ENCODE measurements at regions not wholly inside any gene's neighbourhood (a gene's known extent, or its start where the extent isn't known, plus 50 kb on each side); places are given as distances from the start of the nearest gene placed in this dataset.

DNA sequence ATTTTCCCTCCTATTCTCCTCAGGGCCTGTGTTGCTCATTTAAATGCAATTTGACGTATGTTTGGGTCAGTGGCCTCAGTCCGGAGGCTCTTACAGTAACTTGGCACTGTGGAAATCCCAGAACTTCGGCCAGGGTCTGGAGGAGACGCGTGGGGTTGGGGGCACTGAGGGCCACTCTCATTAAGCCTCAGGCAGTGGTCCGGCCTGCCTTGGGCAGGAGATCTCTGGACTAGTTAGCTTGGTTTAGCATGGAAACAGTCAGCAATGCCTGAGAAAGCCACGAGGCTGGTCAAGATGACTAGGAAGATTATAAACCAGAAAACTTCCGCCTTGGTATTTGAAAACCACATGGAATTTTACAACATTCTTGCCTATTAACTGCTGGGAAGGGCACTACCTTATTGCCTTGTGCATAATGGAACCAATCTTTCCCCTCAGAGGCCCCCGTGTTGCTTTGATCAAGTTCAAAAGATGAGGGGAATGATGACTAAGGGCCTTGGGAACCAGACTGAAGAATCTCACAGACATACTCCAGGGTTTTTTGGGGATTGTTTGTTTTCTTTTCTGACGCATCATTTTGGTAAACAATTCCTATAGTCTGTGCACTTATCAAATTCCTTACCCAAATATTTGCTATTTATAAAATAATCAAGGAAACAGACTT lies 206.0 kb upstream of the PREP start:
- H3K27ac ChIP-seq (ENCODE audit: extremely low read length, insufficient read depth, low read length), result no peak overlapping the region
- no peaks in the 10 kb centered on the region for H3K79me2 ChIP-seq (ENCODE audit: insufficient read depth, low read length)
- in situ Hi-C loops (cut with HindIII; ENCODE audit: extremely low pct_ligation_motif_present, low pct_unique_long_range_greater_than_20kb), result no loop called here
- no peaks in the 10 kb centered on the region for H3K36me3 ChIP-seq (replicated peaks in 1 of 2; ENCODE audit: control insufficient read depth in 1 of 2, insufficient read depth in 2 of 2, low read length in 2 of 2)
- FAIRE-seq (no peak), ATAC-seq (no peak), DNase-seq (ENCODE audit: low spot score) (peak; percentile 5)
- H3K9me3 ChIP-seq (ENCODE audit: low read length), result no peaks in the 10 kb centered on the region
- H3K4me3 ChIP-seq (replicated peaks in 1 of 3; ENCODE audit: insufficient read depth in 1 of 3, low read depth in 2 of 3, low read length in 3 of 3), result no peak overlapping the region
- no peak overlapping the region for H3K4me2 ChIP-seq (ENCODE audit: low read depth, low read length)
- 50% methylated on average over 10 of the region's 10 CpGs for WGBS (ENCODE audit: low lambda C conversion rate)
- no peaks in the 10 kb centered on the region for H4K20me1 ChIP-seq (ENCODE audit: insufficient read depth, low read length)
- no peak overlapping the region for H3K9ac ChIP-seq (ENCODE audit: insufficient read depth, low read depth, low read length)
- BruUV-seq (replicated peaks), result no TSS peak
- no peak overlapping the region for H2AFZ ChIP-seq (ENCODE audit: low read length)
- H3K27me3 ChIP-seq (ENCODE audit: control insufficient read depth in 1 of 2, insufficient read depth in 2 of 2, low read length in 2 of 2), result 0 out of 5 replicates have a peak, but pooled peaks cover 0 to 7% of the 10 kb centered on the region in 2 experiments
- no peaks in the 10 kb centered on the region for H3K4me1 ChIP-seq (ENCODE audit: insufficient read depth, low read length)
- TF ChIP-seq, protein P1, sequence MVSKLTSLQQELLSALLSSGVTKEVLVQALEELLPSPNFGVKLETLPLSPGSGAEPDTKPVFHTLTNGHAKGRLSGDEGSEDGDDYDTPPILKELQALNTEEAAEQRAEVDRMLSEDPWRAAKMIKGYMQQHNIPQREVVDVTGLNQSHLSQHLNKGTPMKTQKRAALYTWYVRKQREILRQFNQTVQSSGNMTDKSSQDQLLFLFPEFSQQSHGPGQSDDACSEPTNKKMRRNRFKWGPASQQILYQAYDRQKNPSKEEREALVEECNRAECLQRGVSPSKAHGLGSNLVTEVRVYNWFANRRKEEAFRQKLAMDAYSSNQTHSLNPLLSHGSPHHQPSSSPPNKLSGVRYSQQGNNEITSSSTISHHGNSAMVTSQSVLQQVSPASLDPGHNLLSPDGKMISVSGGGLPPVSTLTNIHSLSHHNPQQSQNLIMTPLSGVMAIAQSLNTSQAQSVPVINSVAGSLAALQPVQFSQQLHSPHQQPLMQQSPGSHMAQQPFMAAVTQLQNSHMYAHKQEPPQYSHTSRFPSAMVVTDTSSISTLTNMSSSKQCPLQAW (CRISPR knock-in tag; IDR thresholded peaks at IDR 0.05), result no peak
- TF ChIP-seq ZNF878 (CRISPR knock-in tag; IDR thresholded peaks at IDR 0.05), result no peak
- TF ChIP-seq TFDP1 (CRISPR knock-in tag; IDR thresholded peaks at IDR 0.05; ENCODE audit: borderline replicate concordance), result no peak
- no peak for TF ChIP-seq FOXA1 (IDR thresholded peaks at IDR 0.05)
- no peak for TF ChIP-seq FOXA1 (CRISPR knock-in tag; IDR thresholded peaks at IDR 0.05)
- TF ChIP-seq, protein P2, sequence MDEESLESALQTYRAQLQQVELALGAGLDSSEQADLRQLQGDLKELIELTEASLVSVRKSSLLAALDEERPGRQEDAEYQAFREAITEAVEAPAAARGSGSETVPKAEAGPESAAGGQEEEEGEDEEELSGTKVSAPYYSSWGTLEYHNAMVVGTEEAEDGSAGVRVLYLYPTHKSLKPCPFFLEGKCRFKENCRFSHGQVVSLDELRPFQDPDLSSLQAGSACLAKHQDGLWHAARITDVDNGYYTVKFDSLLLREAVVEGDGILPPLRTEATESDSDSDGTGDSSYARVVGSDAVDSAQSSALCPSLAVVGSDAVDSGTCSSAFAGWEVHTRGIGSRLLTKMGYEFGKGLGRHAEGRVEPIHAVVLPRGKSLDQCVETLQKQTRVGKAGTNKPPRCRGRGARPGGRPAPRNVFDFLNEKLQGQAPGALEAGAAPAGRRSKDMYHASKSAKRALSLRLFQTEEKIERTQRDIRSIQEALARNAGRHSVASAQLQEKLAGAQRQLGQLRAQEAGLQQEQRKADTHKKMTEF (CRISPR knock-in tag; IDR thresholded peaks at IDR 0.05), result no peak
- TF ChIP-seq, protein P3, sequence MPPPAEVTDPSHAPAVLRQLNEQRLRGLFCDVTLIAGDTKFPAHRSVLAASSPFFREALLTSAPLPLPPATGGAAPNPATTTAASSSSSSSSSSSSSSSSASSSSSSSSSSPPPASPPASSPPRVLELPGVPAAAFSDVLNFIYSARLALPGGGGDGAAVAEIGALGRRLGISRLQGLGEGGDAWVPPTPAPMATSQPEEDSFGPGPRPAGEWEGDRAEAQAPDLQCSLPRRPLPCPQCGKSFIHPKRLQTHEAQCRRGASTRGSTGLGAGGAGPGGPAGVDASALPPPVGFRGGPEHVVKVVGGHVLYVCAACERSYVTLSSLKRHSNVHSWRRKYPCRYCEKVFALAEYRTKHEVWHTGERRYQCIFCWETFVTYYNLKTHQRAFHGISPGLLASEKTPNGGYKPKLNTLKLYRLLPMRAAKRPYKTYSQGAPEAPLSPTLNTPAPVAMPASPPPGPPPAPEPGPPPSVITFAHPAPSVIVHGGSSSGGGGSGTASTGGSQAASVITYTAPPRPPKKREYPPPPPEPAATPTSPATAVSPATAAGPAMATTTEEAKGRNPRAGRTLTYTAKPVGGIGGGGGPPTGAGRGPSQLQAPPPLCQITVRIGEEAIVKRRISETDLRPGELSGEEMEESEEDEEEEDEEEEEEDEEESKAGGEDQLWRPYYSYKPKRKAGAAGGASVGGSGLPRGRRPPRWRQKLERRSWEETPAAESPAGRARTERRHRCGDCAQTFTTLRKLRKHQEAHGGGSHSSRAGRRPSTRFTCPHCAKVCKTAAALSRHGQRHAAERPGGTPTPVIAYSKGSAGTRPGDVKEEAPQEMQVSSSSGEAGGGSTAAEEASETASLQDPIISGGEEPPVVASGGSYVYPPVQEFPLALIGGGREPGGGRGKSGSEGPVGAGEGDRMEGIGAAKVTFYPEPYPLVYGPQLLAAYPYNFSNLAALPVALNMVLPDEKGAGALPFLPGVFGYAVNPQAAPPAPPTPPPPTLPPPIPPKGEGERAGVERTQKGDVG (CRISPR knock-in tag; IDR thresholded peaks at IDR 0.05; ENCODE audit: borderline replicate concordance), result no peak
- no peak for TF ChIP-seq SP2 (CRISPR knock-in tag; IDR thresholded peaks at IDR 0.05)
- intact Hi-C loops (cut with micrococcal nuclease; ENCODE audit: unreplicated experiment), result no loop called here
- ChIA-PET CTCF (ENCODE audit: low intra/inter-chr PET ratio, low total read pairs) (no interaction called here), POLR2A (no interaction called here)
